ENCODE measurements at regions not wholly inside any gene's neighbourhood (a gene's known extent, or its start where the extent isn't known, plus 50 kb on each side); places are given as distances from the start of the nearest gene placed in this dataset.
"Not testable (repeated sequence)": the region's sequence is repeated elsewhere in the genome, so short reads cannot be mapped to it uniquely, and the experiment has no call there.

- DNase-seq, result no peak
- TF ChIP-seq GATA1 (IDR thresholded peaks at IDR 0.05; ENCODE audit: low read depth, low read length) (no peak), POLR2A (IDR thresholded peaks at IDR 0.05; ENCODE audit: low read length) (no peak)
Measured at GRCh38 chr16:27632216-27632615, 82.3 kb downstream of the KATNIP start.

GRCh38 chr16:27633221-27633620, 83.3 kb downstream of the KATNIP start:
- TF ChIP-seq POLR2A (IDR thresholded peaks at IDR 0.05; ENCODE audit: low read length), result no peak
- TF ChIP-seq GATA1 (IDR thresholded peaks at IDR 0.05; ENCODE audit: low read depth, low read length), result no peak
- DNase-seq, result no peak

GRCh38 chr16:27633721-27634120, 83.8 kb downstream of the KATNIP start:
- no peak for TF ChIP-seq POLR2A (IDR thresholded peaks at IDR 0.05; ENCODE audit: low read length)
- no peak for TF ChIP-seq GATA1 (IDR thresholded peaks at IDR 0.05; ENCODE audit: low read depth, low read length)
- no peak for DNase-seq

GRCh38 chr16:27634779-27635178, 84.8 kb downstream of the KATNIP start:
- no peak for TF ChIP-seq POLR2A (IDR thresholded peaks at IDR 0.05; ENCODE audit: low read length)
- no peak for TF ChIP-seq GATA1 (IDR thresholded peaks at IDR 0.05; ENCODE audit: low read depth, low read length)
- no peak for DNase-seq

GRCh38 chr16:27636453-27637240, 86.7 kb downstream of the KATNIP start:
- no peak for DNase-seq
- TF ChIP-seq POLR2A (IDR thresholded peaks at IDR 0.05; ENCODE audit: low read length) (no peak), GATA1 (IDR thresholded peaks at IDR 0.05; ENCODE audit: low read depth, low read length) (no peak)

- no peak for DNase-seq
- no peak for TF ChIP-seq POLR2A (IDR thresholded peaks at IDR 0.05; ENCODE audit: low read length)
- TF ChIP-seq GATA1 (IDR thresholded peaks at IDR 0.05; ENCODE audit: low read depth, low read length), result no peak
Measured at GRCh38 chr16:27638833-27639560, 89.1 kb downstream of the KATNIP start.

GRCh38 chr16:27639561-27640276, 89.8 kb downstream of the KATNIP start:
- peak; percentile 32 to 62 for DNase-seq
- no peak for TF ChIP-seq GATA1 (IDR thresholded peaks at IDR 0.05; ENCODE audit: low read depth, low read length)
- no peak for TF ChIP-seq POLR2A (IDR thresholded peaks at IDR 0.05; ENCODE audit: low read length)

GRCh38 chr16:27640277-27640600, 90.3 kb downstream of the KATNIP start:
- TF ChIP-seq GATA1 (IDR thresholded peaks at IDR 0.05; ENCODE audit: low read depth, low read length) (no peak), POLR2A (IDR thresholded peaks at IDR 0.05; ENCODE audit: low read length) (no peak)
- DNase-seq, result no peak

GRCh38 chr16:27641260-27641659, 91.3 kb downstream of the KATNIP start:
- TF ChIP-seq POLR2A (IDR thresholded peaks at IDR 0.05; ENCODE audit: low read length), result no peak
- TF ChIP-seq GATA1 (IDR thresholded peaks at IDR 0.05; ENCODE audit: low read depth, low read length), result no peak
- no peak for DNase-seq

GRCh38 chr16:27641734-27642415, 91.9 kb downstream of the KATNIP start:
- DNase-seq, result not testable (repeated sequence)

GRCh38 chr16:27642756-27643155, 92.8 kb downstream of the KATNIP start:
- peak; percentile 10 to 38 for DNase-seq
- TF ChIP-seq GATA1 (IDR thresholded peaks at IDR 0.05; ENCODE audit: low read depth, low read length) (no peak), POLR2A (IDR thresholded peaks at IDR 0.05; ENCODE audit: low read length) (no peak)

GRCh38 chr16:27644165-27644564, 94.2 kb downstream of the KATNIP start:
- TF ChIP-seq POLR2A (IDR thresholded peaks at IDR 0.05; ENCODE audit: low read length) (no peak), GATA1 (IDR thresholded peaks at IDR 0.05; ENCODE audit: low read depth, low read length) (no peak)
- DNase-seq, result no peak

GRCh38 chr16:27645396-27645795, 95.5 kb downstream of the KATNIP start:
- no peak for TF ChIP-seq POLR2A (IDR thresholded peaks at IDR 0.05; ENCODE audit: low read length)
- no peak for TF ChIP-seq GATA1 (IDR thresholded peaks at IDR 0.05; ENCODE audit: low read depth, low read length)
- DNase-seq, result no peak

GRCh38 chr16:27646806-27647205, 96.9 kb downstream of the KATNIP start:
- no peak for TF ChIP-seq POLR2A (IDR thresholded peaks at IDR 0.05; ENCODE audit: low read length)
- TF ChIP-seq GATA1 (IDR thresholded peaks at IDR 0.05; ENCODE audit: low read depth, low read length), result no peak
- no peak for DNase-seq

All from erythroblast (primary cell).